ENCODE measurements at regions not wholly inside any gene's neighbourhood (a gene's known extent, or its start where the extent isn't known, plus 50 kb on each side); places are given as distances from the start of the nearest gene placed in this dataset.

- no peaks in the 10 kb centered on the region for H3K36me3 Mint-ChIP-seq
- 0 out of 2 replicates have a peak, but pooled peaks have one; percentile 38 for TF ChIP-seq TEAD1 (CRISPR knock-in tag; IDR thresholded peaks at IDR 0.05)
- no peak; the same call in 1 of the 2 replicates for TF ChIP-seq GABPB1 (CRISPR knock-in tag; IDR thresholded peaks at IDR 0.05)
- 0 out of 2 replicates have a peak, but pooled peaks have one; percentile 32 for TF ChIP-seq ETV6 (CRISPR knock-in tag; IDR thresholded peaks at IDR 0.05)
- peak; percentile 36; the same call in 1 of the 2 replicates for TF ChIP-seq CTCF (IDR thresholded peaks at IDR 0.05)
- H3K4me1 Mint-ChIP-seq = peaks cover 43% of the 10 kb centered on the region
- H3K27ac Mint-ChIP-seq = peak overlapping the region; percentile 41; the same call in 1 of the 2 replicates
- ATAC-seq = peak; percentile 71
- H3K27me3 Mint-ChIP-seq (ENCODE audit: low read depth) = no peaks in the 10 kb centered on the region; the same call in 1 of the 2 replicates
- no peak overlapping the region; the same call in 1 of the 2 replicates for H3K4me3 Mint-ChIP-seq
- H3K9me3 Mint-ChIP-seq = no peaks in the 10 kb centered on the region; the same call in 1 of the 2 replicates
- CTCF ChIA-PET = interaction anchor here (0.5 to 5.0 kb wide), 25 partner anchors 11 to 301 kb away, joined by 3 to 32 read pairs (median 4); partner anchors contain the start of genes ATRNL1, FHIP2A and TRUB1
- POLR2A ChIA-PET = interaction anchor here (0.5 kb wide), 1 partner anchor 214 kb away, joined by 3 read pairs; no protein-coding TSS in a partner anchor
- DNase-seq (ENCODE audit: low spot score) = peak; percentile 86
Observed at GRCh38 chr10:114876602-114877300, 55.2 kb downstream of the FHIP2A start.

- Mint-ChIP-seq H3K4me3 (no peak overlapping the region), H3K9me3 (no peaks in the 10 kb centered on the region; the same call in 1 of the 2 replicates), H3K4me1 (peaks cover 48% of the 10 kb centered on the region), H3K27me3 (ENCODE audit: low read depth) (no peaks in the 10 kb centered on the region; the same call in none of the 2 replicates), H3K27ac (no peak overlapping the region), H3K36me3 (no peaks in the 10 kb centered on the region)
- ChIA-PET CTCF (interaction anchor here (0.8 to 5.0 kb wide), 20 partner anchors 12 to 301 kb away, joined by 3 to 32 read pairs (median 4); partner anchors contain the start of genes ATRNL1, FHIP2A and TRUB1), POLR2A (no interaction called here)
- ATAC-seq (no peak), DNase-seq (ENCODE audit: low spot score) (no peak)
- TF ChIP-seq FOXK1 (CRISPR knock-in tag; IDR thresholded peaks at IDR 0.05) (no peak), ZBTB21 (CRISPR knock-in tag; IDR thresholded peaks at IDR 0.05; ENCODE audit: borderline replicate concordance) (no peak), ZBTB43 (CRISPR knock-in tag; IDR thresholded peaks at IDR 0.05) (no peak), ATF2 (CRISPR knock-in tag; IDR thresholded peaks at IDR 0.05; ENCODE audit: borderline replicate concordance, low read depth) (no peak), GRHL2 (CRISPR knock-in tag; IDR thresholded peaks at IDR 0.05; ENCODE audit: insufficient replicate concordance, severe bottlenecking) (no peak), SMAD4 (CRISPR knock-in tag; IDR thresholded peaks at IDR 0.05) (no peak), ATF6 (CRISPR knock-in tag; IDR thresholded peaks at IDR 0.05) (no peak)
Observed at GRCh38 chr10:114877301-114877644, 55.7 kb downstream of the FHIP2A start.

GRCh38 chr10:114879093-114879492, 57.5 kb downstream of the FHIP2A start:
- ChIA-PET POLR2A (no interaction called here), CTCF (interaction anchor here (0.6 to 3.1 kb wide), 26 partner anchors 8 to 575 kb away, joined by 3 to 21 read pairs (median 4); partner anchors contain the start of gene FHIP2A)
- Mint-ChIP-seq H3K27ac (no peak overlapping the region), H3K4me3 (no peak overlapping the region), H3K27me3 (ENCODE audit: low read depth) (no peaks in the 10 kb centered on the region; the same call in none of the 2 replicates), H3K36me3 (no peaks in the 10 kb centered on the region), H3K9me3 (no peaks in the 10 kb centered on the region), H3K4me1 (peaks cover 54% of the 10 kb centered on the region)
- DNase-seq (ENCODE audit: low spot score) = no peak
- ATAC-seq = no peak
- TF ChIP-seq SOX15 (CRISPR knock-in tag; IDR thresholded peaks at IDR 0.05) (no peak), NR1H2 (CRISPR knock-in tag; IDR thresholded peaks at IDR 0.05) (no peak), FOXJ3 (CRISPR knock-in tag; IDR thresholded peaks at IDR 0.05; ENCODE audit: borderline replicate concordance) (no peak), USF2 (CRISPR knock-in tag; IDR thresholded peaks at IDR 0.05) (no peak), RORB (CRISPR knock-in tag; IDR thresholded peaks at IDR 0.05) (no peak), ESRRA (CRISPR knock-in tag; IDR thresholded peaks at IDR 0.05; ENCODE audit: borderline replicate concordance) (no peak), CREB1 (CRISPR knock-in tag; IDR thresholded peaks at IDR 0.05) (no peak), ATF2 (CRISPR knock-in tag; IDR thresholded peaks at IDR 0.05; ENCODE audit: borderline replicate concordance, low read depth) (no peak), FOXP4 (CRISPR knock-in tag; IDR thresholded peaks at IDR 0.05) (no peak)
